ENCODE measurements at regions not wholly inside any gene's neighbourhood (a gene's known extent, or its start where the extent isn't known, plus 50 kb on each side); places are given as distances from the start of the nearest gene placed in this dataset.

DNA sequence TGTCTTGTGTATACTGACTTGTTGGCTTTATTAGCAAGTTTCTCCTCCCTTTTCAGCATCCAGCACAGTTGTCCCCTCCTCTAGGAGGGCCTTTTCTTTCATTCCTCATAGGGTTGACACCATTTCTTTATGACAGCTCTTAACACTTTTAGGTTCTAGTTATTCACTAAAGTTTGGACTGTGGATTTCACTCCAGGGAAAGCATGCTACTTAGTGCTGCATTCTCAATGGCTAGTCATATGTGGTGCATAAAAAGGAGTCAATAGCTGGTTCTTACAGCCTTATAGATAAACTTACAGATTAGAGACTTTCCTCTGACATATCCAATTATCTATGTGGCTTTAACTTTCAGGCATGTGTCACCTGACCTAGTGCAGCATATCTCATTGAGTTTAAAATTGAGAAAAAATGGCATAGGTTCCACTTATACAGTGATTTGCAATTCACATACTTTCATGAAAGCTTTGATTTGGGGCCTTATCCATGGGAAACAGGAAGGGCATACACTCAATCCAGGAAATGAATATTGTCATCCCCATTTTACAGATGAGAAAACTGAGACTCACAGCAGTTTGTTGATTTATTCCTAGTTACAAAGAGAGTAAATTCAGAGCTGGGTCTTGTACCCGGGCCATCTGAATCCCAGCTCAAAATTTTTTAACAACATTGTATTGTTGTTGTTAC, 289.7 kb downstream of the LPIN1 start:
- H3K27ac ChIP-seq (ENCODE audit: low read length): no peak overlapping the region
- H3K27me3 ChIP-seq (ENCODE audit: control insufficient read depth, insufficient read depth, low read length): no peaks in the 10 kb centered on the region
- no peak for DNase-seq (ENCODE audit: low read depth, low spot score)
- no peaks in the 10 kb centered on the region for H3K9me3 ChIP-seq (ENCODE audit: control insufficient read depth, insufficient read depth, low read length)
- WGBS (ENCODE audit: insufficient coverage, insufficient read length): no CpG with 5 or more reads among the region's 1 CpG
- no peaks in the 10 kb centered on the region for H3K4me1 ChIP-seq (ENCODE audit: control insufficient read depth, insufficient read depth, low read length)
- no peaks in the 10 kb centered on the region for H3K36me3 ChIP-seq (ENCODE audit: control insufficient read depth, insufficient read depth, low read length)
- H3K4me3 ChIP-seq (ENCODE audit: low read length): no peak overlapping the region

DNA sequence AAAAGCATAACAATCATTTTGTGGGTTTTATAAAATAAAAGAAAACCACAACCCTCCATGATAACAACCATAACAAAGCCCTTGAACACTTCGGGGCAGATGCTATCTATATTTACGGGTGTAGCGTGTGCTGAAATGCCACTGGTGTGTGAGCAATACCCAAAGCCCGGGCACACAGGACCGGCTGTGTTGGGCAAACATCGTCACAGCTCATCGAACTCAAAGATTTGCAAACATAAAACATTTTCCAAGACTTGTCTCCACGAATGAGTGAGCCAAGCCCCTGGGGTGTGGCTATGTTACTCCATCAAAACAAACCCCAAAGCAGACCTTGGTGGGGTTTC, 290.2 kb downstream of the LPIN1 start:
- Histone ChIP-seq H3K4me3 (ENCODE audit: low read length) (no peak overlapping the region), H3K27ac (ENCODE audit: low read length) (no peak overlapping the region), H3K27me3 (ENCODE audit: control insufficient read depth, insufficient read depth, low read length) (no peaks in the 10 kb centered on the region), H3K4me1 (ENCODE audit: control insufficient read depth, insufficient read depth, low read length) (no peaks in the 10 kb centered on the region), H3K36me3 (ENCODE audit: control insufficient read depth, insufficient read depth, low read length) (no peaks in the 10 kb centered on the region), H3K9me3 (ENCODE audit: control insufficient read depth, insufficient read depth, low read length) (no peaks in the 10 kb centered on the region)
- WGBS (ENCODE audit: insufficient coverage, insufficient read length): no CpG with 5 or more reads among the region's 8 CpGs
- DNase-seq (ENCODE audit: low read depth, low spot score): no peak

DNA sequence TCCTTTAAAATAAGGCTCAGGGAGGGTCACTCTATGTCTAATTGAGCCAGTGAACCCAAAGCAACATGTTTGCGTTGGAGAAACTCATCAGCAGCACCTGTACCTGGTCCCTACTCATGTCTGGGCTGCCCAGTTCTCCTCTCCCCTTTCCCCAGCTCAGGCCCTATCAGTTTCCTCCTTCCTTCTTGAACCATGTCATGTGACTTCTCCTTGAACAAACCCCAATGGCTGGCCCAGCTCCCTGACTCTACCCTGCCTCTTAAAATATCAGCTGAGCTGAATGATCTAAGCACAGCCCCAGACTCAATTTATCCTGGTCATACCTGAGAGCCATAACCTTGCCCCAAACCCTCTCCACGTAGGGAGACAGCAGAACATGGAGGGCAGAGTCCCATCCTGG, 290.9 kb downstream of the LPIN1 start:
- H3K36me3 ChIP-seq (ENCODE audit: control insufficient read depth, insufficient read depth, low read length): no peaks in the 10 kb centered on the region
- no peak overlapping the region for H3K4me3 ChIP-seq (ENCODE audit: low read length)
- H3K27me3 ChIP-seq (ENCODE audit: control insufficient read depth, insufficient read depth, low read length): no peaks in the 10 kb centered on the region
- no peaks in the 10 kb centered on the region for H3K9me3 ChIP-seq (ENCODE audit: control insufficient read depth, insufficient read depth, low read length)
- H3K27ac ChIP-seq (ENCODE audit: low read length): no peak overlapping the region
- WGBS (ENCODE audit: insufficient coverage, insufficient read length): no CpG with 5 or more reads among the region's 2 CpGs
- no peak for DNase-seq (ENCODE audit: low read depth, low spot score)
- H3K4me1 ChIP-seq (ENCODE audit: control insufficient read depth, insufficient read depth, low read length): no peaks in the 10 kb centered on the region

DNA sequence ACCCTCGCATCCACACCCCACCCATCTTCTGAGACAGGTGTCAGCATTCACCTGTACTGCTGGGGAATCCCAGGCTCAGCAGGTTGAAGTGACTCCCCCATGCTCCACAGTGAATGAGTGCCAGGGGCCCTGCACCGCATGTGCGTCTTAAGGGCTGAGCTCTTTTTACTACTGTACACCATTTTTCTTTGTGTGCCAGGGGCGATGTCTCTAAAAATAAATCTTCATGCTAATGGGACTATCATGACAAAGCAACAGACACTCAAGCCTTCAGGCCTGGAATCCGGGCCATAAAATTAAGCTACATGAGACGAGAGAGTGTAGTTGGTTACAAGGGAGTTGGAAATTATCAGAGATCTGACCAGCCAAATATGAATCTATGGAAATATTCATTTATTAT, 294.8 kb downstream of the LPIN1 start:
- H3K4me1 ChIP-seq (ENCODE audit: control insufficient read depth, insufficient read depth, low read length): no peaks in the 10 kb centered on the region
- no CpG with 5 or more reads among the region's 6 CpGs for WGBS (ENCODE audit: insufficient coverage, insufficient read length)
- no peaks in the 10 kb centered on the region for H3K36me3 ChIP-seq (ENCODE audit: control insufficient read depth, insufficient read depth, low read length)
- DNase-seq (ENCODE audit: low read depth, low spot score): no peak
- H3K4me3 ChIP-seq (ENCODE audit: low read length): no peak overlapping the region
- H3K9me3 ChIP-seq (ENCODE audit: control insufficient read depth, insufficient read depth, low read length): no peaks in the 10 kb centered on the region
- H3K27me3 ChIP-seq (ENCODE audit: control insufficient read depth, insufficient read depth, low read length): no peaks in the 10 kb centered on the region
- H3K27ac ChIP-seq (ENCODE audit: low read length): no peak overlapping the region

DNA sequence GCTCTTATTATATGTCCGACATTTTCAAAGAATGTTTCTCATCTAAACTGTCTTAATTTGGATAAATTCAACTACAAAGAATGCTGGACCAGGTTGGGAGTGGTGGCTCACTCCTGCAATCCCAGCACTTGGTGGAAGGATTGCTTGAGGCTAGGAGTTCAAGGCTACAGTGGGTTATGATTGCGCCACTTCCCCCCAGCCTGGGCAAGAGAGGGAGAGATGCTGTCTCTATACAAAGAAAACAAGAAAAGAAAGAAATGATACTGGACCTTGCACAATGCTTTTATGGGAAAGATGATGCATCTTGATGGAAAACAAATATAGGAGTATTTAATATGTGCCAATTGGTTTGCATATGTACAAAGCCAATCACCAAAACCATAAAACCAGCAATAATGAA, 296.7 kb downstream of the LPIN1 start:
- Histone ChIP-seq H3K4me3 (ENCODE audit: low read length) (no peak overlapping the region), H3K27me3 (ENCODE audit: control insufficient read depth, insufficient read depth, low read length) (no peaks in the 10 kb centered on the region), H3K27ac (ENCODE audit: low read length) (no peak overlapping the region), H3K36me3 (ENCODE audit: control insufficient read depth, insufficient read depth, low read length) (no peaks in the 10 kb centered on the region), H3K4me1 (ENCODE audit: control insufficient read depth, insufficient read depth, low read length) (no peaks in the 10 kb centered on the region), H3K9me3 (ENCODE audit: control insufficient read depth, insufficient read depth, low read length) (no peaks in the 10 kb centered on the region)
- no peak for DNase-seq (ENCODE audit: low read depth, low spot score)
- WGBS (ENCODE audit: insufficient coverage, insufficient read length): no CpG with 5 or more reads among the region's 2 CpGs

DNA sequence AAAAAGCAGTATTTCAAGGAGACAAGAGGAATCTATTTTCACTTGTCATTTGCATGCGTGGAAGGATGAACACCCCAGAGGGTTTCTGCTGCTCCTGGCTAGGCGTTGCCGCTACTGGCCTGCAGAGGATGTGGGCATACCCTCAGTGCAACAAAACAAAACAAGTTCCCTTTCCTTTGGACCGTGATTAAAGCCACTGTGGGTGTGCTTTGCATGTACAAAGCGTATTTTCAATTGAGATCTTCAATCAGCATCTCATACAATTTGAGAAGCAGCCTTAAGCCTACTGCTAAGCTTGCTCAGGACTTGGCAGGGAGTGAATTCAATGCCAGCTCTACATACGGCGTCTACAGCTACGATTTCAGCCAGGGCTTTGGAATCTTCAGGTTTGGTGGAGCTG, 298.4 kb downstream of the LPIN1 start:
- no CpG with 5 or more reads among the region's 8 CpGs for WGBS (ENCODE audit: insufficient coverage, insufficient read length)
- Histone ChIP-seq H3K9me3 (ENCODE audit: control insufficient read depth, insufficient read depth, low read length) (no peaks in the 10 kb centered on the region), H3K4me3 (ENCODE audit: low read length) (no peak overlapping the region), H3K27ac (ENCODE audit: low read length) (no peak overlapping the region), H3K27me3 (ENCODE audit: control insufficient read depth, insufficient read depth, low read length) (no peaks in the 10 kb centered on the region), H3K36me3 (ENCODE audit: control insufficient read depth, insufficient read depth, low read length) (no peaks in the 10 kb centered on the region), H3K4me1 (ENCODE audit: control insufficient read depth, insufficient read depth, low read length) (0 out of 2 replicates have a peak, but pooled peaks cover 2% of the 10 kb centered on the region)
- no peak for DNase-seq (ENCODE audit: low read depth, low spot score)

DNA sequence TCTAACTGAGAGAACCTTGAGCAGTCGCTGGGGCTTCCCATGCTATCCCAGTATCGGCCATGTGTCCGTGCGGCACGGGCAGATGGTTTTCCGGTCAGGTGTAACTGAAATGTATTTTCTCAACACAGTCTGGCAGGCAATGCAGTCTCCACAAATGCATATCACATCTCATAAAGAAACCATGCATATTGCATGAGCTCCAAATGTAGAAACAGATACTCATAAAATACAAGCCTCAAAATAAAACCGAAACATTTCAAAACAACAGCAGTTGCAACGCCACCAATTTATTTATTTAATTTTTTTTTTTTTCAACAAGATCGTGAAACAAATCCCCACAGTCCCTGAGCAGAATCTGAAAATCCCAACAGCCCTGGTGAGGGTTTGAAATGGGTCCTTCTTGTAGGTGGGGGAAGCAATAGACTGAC, 299.4 kb downstream of the LPIN1 start:
- Histone ChIP-seq H3K27me3 (ENCODE audit: control insufficient read depth, insufficient read depth, low read length) (no peaks in the 10 kb centered on the region), H3K4me3 (ENCODE audit: low read length) (no peak overlapping the region), H3K9me3 (ENCODE audit: control insufficient read depth, insufficient read depth, low read length) (no peaks in the 10 kb centered on the region), H3K4me1 (ENCODE audit: control insufficient read depth, insufficient read depth, low read length) (0 out of 2 replicates have a peak, but pooled peaks cover 2% of the 10 kb centered on the region), H3K36me3 (ENCODE audit: control insufficient read depth, insufficient read depth, low read length) (no peaks in the 10 kb centered on the region), H3K27ac (ENCODE audit: low read length) (no peak overlapping the region)
- no peak for DNase-seq (ENCODE audit: low read depth, low spot score)
- 100% methylated on average over 3 of the region's 9 CpGs for WGBS (ENCODE audit: insufficient coverage, insufficient read length)

DNA sequence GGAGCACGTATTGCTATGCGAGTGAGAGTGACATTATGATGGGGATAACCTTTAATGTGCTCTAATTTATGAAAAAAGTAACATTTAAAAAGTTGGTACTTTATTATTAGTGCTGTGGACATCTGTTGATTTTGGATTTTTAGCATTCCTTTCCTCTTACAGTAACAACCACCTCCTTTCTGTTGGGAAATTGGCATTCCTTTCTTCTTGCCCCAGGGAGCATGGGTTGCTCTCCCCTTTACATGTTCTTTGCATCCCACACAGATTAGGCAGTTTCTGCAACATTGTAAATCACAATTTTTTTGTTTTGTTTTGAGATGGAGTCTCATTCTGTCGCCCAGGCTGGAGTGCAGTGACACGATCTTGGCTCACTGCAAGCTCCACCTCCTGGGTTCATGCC, 300.2 kb downstream of the LPIN1 start:
- H3K4me3 ChIP-seq (ENCODE audit: low read length): no peak overlapping the region
- no peak overlapping the region for H3K27ac ChIP-seq (ENCODE audit: low read length)
- no peaks in the 10 kb centered on the region for H3K27me3 ChIP-seq (ENCODE audit: control insufficient read depth, insufficient read depth, low read length)
- no CpG with 5 or more reads among the region's 4 CpGs for WGBS (ENCODE audit: insufficient coverage, insufficient read length)
- no peak for DNase-seq (ENCODE audit: low read depth, low spot score)
- H3K9me3 ChIP-seq (ENCODE audit: control insufficient read depth, insufficient read depth, low read length): no peaks in the 10 kb centered on the region
- H3K36me3 ChIP-seq (ENCODE audit: control insufficient read depth, insufficient read depth, low read length): no peaks in the 10 kb centered on the region
- 0 out of 2 replicates have a peak, but pooled peaks cover 2% of the 10 kb centered on the region for H3K4me1 ChIP-seq (ENCODE audit: control insufficient read depth, insufficient read depth, low read length)

DNA sequence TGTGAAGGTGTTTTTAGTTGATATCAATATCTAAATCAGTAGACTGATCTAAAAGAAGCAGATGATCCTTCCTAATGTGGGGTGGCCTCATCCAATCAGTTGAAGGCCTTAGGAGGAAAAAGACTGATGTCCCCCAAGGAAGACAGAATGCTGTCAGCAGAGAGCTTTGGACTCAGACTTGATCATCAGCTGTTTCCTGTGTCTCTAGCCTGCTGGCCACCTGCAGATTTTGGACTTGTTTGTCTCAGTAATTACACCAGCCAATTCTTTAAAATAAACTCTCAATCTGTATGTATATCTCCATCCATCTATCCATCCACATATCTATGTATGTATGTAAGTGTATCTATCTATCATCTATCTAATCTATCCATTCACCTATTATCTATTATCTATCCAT, 301.3 kb downstream of the LPIN1 start:
- H3K9me3 ChIP-seq (ENCODE audit: control insufficient read depth, insufficient read depth, low read length): no peaks in the 10 kb centered on the region
- DNase-seq (ENCODE audit: low read depth, low spot score): no peak
- no peaks in the 10 kb centered on the region for H3K27me3 ChIP-seq (ENCODE audit: control insufficient read depth, insufficient read depth, low read length)
- H3K27ac ChIP-seq (ENCODE audit: low read length): no peak overlapping the region
- H3K36me3 ChIP-seq (ENCODE audit: control insufficient read depth, insufficient read depth, low read length): no peaks in the 10 kb centered on the region
- no peak overlapping the region for H3K4me3 ChIP-seq (ENCODE audit: low read length)
- 0 out of 2 replicates have a peak, but pooled peaks cover 2% of the 10 kb centered on the region for H3K4me1 ChIP-seq (ENCODE audit: control insufficient read depth, insufficient read depth, low read length)

DNA sequence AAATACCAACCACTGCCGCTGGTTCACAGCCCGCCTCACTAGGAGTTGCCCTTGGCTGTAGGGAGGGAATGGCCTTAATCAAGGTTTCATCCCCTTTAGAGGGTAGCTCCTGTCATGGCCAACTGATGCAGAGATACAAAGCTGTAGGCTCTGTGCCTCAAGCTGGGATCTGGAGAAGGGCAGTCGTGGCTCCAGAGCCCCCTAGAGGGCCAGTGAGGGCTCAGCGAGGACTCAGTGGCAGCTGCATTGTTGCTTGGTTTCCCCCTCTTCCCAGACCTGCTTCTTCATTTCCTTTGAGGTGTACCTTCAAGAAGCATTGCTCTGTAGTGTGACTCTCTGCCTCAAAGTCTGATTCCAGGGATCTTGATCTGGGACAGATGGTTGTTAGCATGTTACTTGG, 302.1 kb downstream of the LPIN1 start:
- Histone ChIP-seq H3K9me3 (ENCODE audit: control insufficient read depth, insufficient read depth, low read length) (no peaks in the 10 kb centered on the region), H3K27ac (ENCODE audit: low read length) (no peak overlapping the region), H3K36me3 (ENCODE audit: control insufficient read depth, insufficient read depth, low read length) (no peaks in the 10 kb centered on the region), H3K4me3 (ENCODE audit: low read length) (no peak overlapping the region), H3K27me3 (ENCODE audit: control insufficient read depth, insufficient read depth, low read length) (no peaks in the 10 kb centered on the region), H3K4me1 (ENCODE audit: control insufficient read depth, insufficient read depth, low read length) (0 out of 2 replicates have a peak, but pooled peaks cover 2% of the 10 kb centered on the region)
- DNase-seq (ENCODE audit: low read depth, low spot score): peak; percentile 16
- WGBS (ENCODE audit: insufficient coverage, insufficient read length): no CpG with 5 or more reads among the region's 4 CpGs

DNA sequence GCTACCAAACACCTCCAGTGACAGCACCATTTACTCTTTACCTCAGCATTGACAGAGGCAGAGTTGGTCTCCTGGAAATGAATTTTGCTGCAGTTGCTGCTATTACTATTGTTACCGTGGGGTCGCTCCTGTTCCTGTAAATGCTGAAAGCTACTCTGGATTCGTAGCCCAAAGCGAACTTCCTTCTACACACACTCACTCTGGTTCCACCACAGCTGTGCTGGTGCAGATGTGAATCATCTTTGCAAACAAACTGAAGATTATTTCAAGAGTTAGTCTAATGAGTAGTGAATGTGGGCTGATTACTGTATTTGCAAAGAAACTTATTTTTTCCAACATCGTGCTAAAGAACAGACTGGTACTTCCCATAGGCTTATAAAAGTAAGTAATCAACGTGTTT, 304.0 kb downstream of the LPIN1 start:
- Histone ChIP-seq H3K36me3 (ENCODE audit: control insufficient read depth, insufficient read depth, low read length) (no peaks in the 10 kb centered on the region), H3K27me3 (ENCODE audit: control insufficient read depth, insufficient read depth, low read length) (no peaks in the 10 kb centered on the region), H3K4me3 (ENCODE audit: low read length) (no peak overlapping the region), H3K4me1 (ENCODE audit: control insufficient read depth, insufficient read depth, low read length) (0 out of 2 replicates have a peak, but pooled peaks cover 2% of the 10 kb centered on the region), H3K27ac (ENCODE audit: low read length) (no peak overlapping the region), H3K9me3 (ENCODE audit: control insufficient read depth, insufficient read depth, low read length) (no peaks in the 10 kb centered on the region)
- no CpG with 5 or more reads among the region's 6 CpGs for WGBS (ENCODE audit: insufficient coverage, insufficient read length)
- no peak for DNase-seq (ENCODE audit: low read depth, low spot score)

Data from iPS DF 6.9 (cell line).